CD4-positive, alpha-beta T cell (primary cell): ENCODE measurements at regions not wholly inside any gene's neighbourhood (a gene's known extent, or its start where the extent isn't known, plus 50 kb on each side); places are given as distances from the start of the nearest gene placed in this dataset.

ENCODE experiments used
- ATAC-seq: fragments of 200-7000 bp; cut with Tn5 transposase; one replicate; pipeline ENCODE4 v1.10.0; 2022; ENCODE audit warnings: mild to moderate bottlenecking; ENCODE audit not compliant: poor library complexity
- CTCF ChIA-PET: fragments of 350-600 bp; sonication (Branson Sonifier 250); formaldehyde crosslinking; loops from one replicate; lab custom pipeline; 2021; ENCODE audit warnings: antibody characterized with exemption, inconsistent platforms; lab: Charles Lee
- POLR2A ChIA-PET: fragments of 350-600 bp; sonication (Branson Sonifier 250); formaldehyde crosslinking; loops from one replicate; lab custom pipeline; 2021; ENCODE audit warnings: antibody characterized with exemption, inconsistent platforms; lab: Charles Lee
- DNase-seq, 14 experiments: peaks; one replicate each; pipeline ENCODE4 v3.0.0-alpha.2; 2013 to 2020; ENCODE audit warnings: mixed read lengths in 2 of 14
- H3K27ac ChIP-seq, 2 donors: one replicate each; pipeline versions ENCODE4 v1.5.1 to v1.7.0; 2013; ENCODE audit warnings: low read length in 2 of 2, low read depth in 1 of 2, mild to moderate bottlenecking in 1 of 2
- H3K27me3 ChIP-seq, 2 experiments: 1 replicate in 1 of 2; 2 replicates in 1 of 2; pipeline versions ENCODE4 v1.6.1 to v1.7.0; 2013; ENCODE audit warnings: low read length in 2 of 2, control low read depth in 1 of 2, mild to moderate bottlenecking in 1 of 2, moderate library complexity in 1 of 2; ENCODE audit not compliant: insufficient read depth in 2 of 2, control insufficient read depth in 1 of 2
- H3K36me3 ChIP-seq: one replicate; pipeline ENCODE4 v1.6.1; 2013; ENCODE audit warnings: low read length, control low read depth; ENCODE audit not compliant: insufficient read depth
- H3K4me1 ChIP-seq: one replicate; pipeline ENCODE4 v1.6.1; 2013; ENCODE audit warnings: low read length, control low read depth; ENCODE audit not compliant: insufficient read depth
- H3K4me3 ChIP-seq: one replicate; pipeline ENCODE4 v1.5.1; 2013; ENCODE audit warnings: mild to moderate bottlenecking, low read length, moderate library complexity
- H3K9me3 ChIP-seq, 2 experiments: 1 replicate in 1 of 2; 2 replicates in 1 of 2; pipeline versions ENCODE4 v1.6.1 to v1.7.0; 2013; ENCODE audit warnings: low read length in 2 of 2, mild to moderate bottlenecking in 2 of 2, control low read depth in 1 of 2, moderate library complexity in 1 of 2; ENCODE audit not compliant: control insufficient read depth in 1 of 2, insufficient read depth in 1 of 2
- H3K27ac Mint-ChIP-seq: one replicate; pipeline ENCODE4 v1.8.0; 2020; ENCODE audit warnings: mixed read lengths
- H3K27me3 Mint-ChIP-seq: one replicate; pipeline ENCODE4 v1.8.0; 2021; ENCODE audit warnings: mixed read lengths
- H3K36me3 Mint-ChIP-seq: one replicate; pipeline ENCODE4 v1.8.0; 2021; ENCODE audit warnings: low read depth, mixed read lengths
- H3K4me1 Mint-ChIP-seq: one replicate; pipeline ENCODE4 v1.8.0; 2021; ENCODE audit warnings: low read depth, mixed read lengths
- H3K4me3 Mint-ChIP-seq: one replicate; pipeline ENCODE4 v1.8.0; 2020; ENCODE audit warnings: mild to moderate bottlenecking, mixed read lengths
- H3K9me3 Mint-ChIP-seq: one replicate; pipeline ENCODE4 v1.8.0; 2020; ENCODE audit warnings: mixed read lengths
- CTCF ChIP-seq: fragments of 200-600 bp; IDR thresholded peaks from one replicate; pipeline ENCODE4 v1.8.0; 2022; ENCODE audit warnings: antibody characterized with exemption, mild to moderate bottlenecking
- intact Hi-C, 2 experiments: fragments of 100-400 bp; cut with DNase I in 1 of 2; cut with micrococcal nuclease in 1 of 2; formaldehyde crosslinking; loops; one replicate each; pipeline versions ENCODE4 v1.15.1 to v1.9.0; 2023 to 2025; cut with DNase I, micrococcal nuclease

GRCh38 chr19:28876609-28877123 lies 336.3 kb downstream of the UQCRFS1 start:
- Histone ChIP-seq H3K4me3 (no peak overlapping the region), H3K27ac (no peak overlapping the region), H3K4me1 (no peaks in the 10 kb centered on the region), H3K9me3 (no peaks in the 10 kb centered on the region), H3K27me3 (no peaks in the 10 kb centered on the region), H3K36me3 (no peaks in the 10 kb centered on the region)
- no peaks in the 10 kb centered on the region for H3K4me1 Mint-ChIP-seq
- TF ChIP-seq CTCF, result no peak
- H3K4me3 Mint-ChIP-seq, result no peak overlapping the region
- no peaks in the 10 kb centered on the region for H3K36me3 Mint-ChIP-seq
- intact Hi-C loops, result loop anchor here (5.0 kb wide), 2 partner anchors 139 to 409 kb away; no protein-coding TSS in a partner anchor
- H3K27me3 Mint-ChIP-seq, result peaks cover 7% of the 10 kb centered on the region
- no peaks in the 10 kb centered on the region for H3K9me3 Mint-ChIP-seq
- ATAC-seq (no peak), DNase-seq (no peak)
- CTCF ChIA-PET, result no interaction called here
- POLR2A ChIA-PET, result no interaction called here
- no peak overlapping the region for H3K27ac Mint-ChIP-seq

GRCh38 chr19:28874742-28875141 lies 338.2 kb downstream of the UQCRFS1 start:
- Histone ChIP-seq H3K27me3 (no peaks in the 10 kb centered on the region), H3K4me1 (no peaks in the 10 kb centered on the region), H3K9me3 (no peaks in the 10 kb centered on the region), H3K27ac (no peak overlapping the region), H3K4me3 (no peak overlapping the region), H3K36me3 (no peaks in the 10 kb centered on the region)
- ChIA-PET CTCF (no interaction called here), POLR2A (no interaction called here)
- Mint-ChIP-seq H3K27me3 (peaks cover 3% of the 10 kb centered on the region), H3K36me3 (no peaks in the 10 kb centered on the region), H3K27ac (no peak overlapping the region), H3K9me3 (no peaks in the 10 kb centered on the region), H3K4me1 (no peaks in the 10 kb centered on the region), H3K4me3 (no peak overlapping the region)
- TF ChIP-seq CTCF, result no peak
- no peak for DNase-seq
- no peak for ATAC-seq
- intact Hi-C loops, result loop anchor here (5.0 kb wide), 2 partner anchors 137 to 407 kb away; no protein-coding TSS in a partner anchor

GRCh38 chr19:28873301-28873700 lies 339.6 kb downstream of the UQCRFS1 start:
- ChIA-PET CTCF (no interaction called here), POLR2A (no interaction called here)
- no peaks in the 10 kb centered on the region for H3K4me1 ChIP-seq
- H3K4me3 ChIP-seq, result no peak overlapping the region
- no peaks in the 10 kb centered on the region for H3K4me1 Mint-ChIP-seq
- ATAC-seq (no peak), DNase-seq (no peak)
- H3K27ac Mint-ChIP-seq, result no peak overlapping the region
- no peaks in the 10 kb centered on the region for H3K9me3 Mint-ChIP-seq
- no peaks in the 10 kb centered on the region for H3K36me3 ChIP-seq
- TF ChIP-seq CTCF, result no peak
- H3K4me3 Mint-ChIP-seq, result no peak overlapping the region
- H3K9me3 ChIP-seq, result no peaks in the 10 kb centered on the region
- H3K27ac ChIP-seq, result no peak overlapping the region
- peaks cover 0 to 3% of the 10 kb centered on the region in 2 experiments for H3K27me3 ChIP-seq
- intact Hi-C loops, result no loop called here
- no peaks in the 10 kb centered on the region for H3K27me3 Mint-ChIP-seq
- H3K36me3 Mint-ChIP-seq, result no peaks in the 10 kb centered on the region
